HFF-Myc (cell line): ENCODE measurements at regions not wholly inside any gene's neighbourhood (a gene's known extent, or its start where the extent isn't known, plus 50 kb on each side); places are given as distances from the start of the nearest gene placed in this dataset.

Experiments used
- DNase-seq: peaks from one replicate; pipeline ENCODE4 v3.0.0-alpha.2; 2011; ENCODE audit warnings: low read depth; ENCODE audit errors: extremely low read depth
- H3K4me3 ChIP-seq: replicated peaks from 2 replicates; pipeline ENCODE4 v1.5.1; 2011; ENCODE audit warnings: low read depth, mild to moderate bottlenecking, control low read depth, low read length
- TF ChIP-seq, protein P1 (sequence below): IDR thresholded peaks from 2 replicates; pipeline ENCODE4 v1.5.1; 2012; ENCODE audit warnings: mild to moderate bottlenecking, low read depth, low read length, control low read depth; ENCODE audit errors: missing control alignments

DNA sequence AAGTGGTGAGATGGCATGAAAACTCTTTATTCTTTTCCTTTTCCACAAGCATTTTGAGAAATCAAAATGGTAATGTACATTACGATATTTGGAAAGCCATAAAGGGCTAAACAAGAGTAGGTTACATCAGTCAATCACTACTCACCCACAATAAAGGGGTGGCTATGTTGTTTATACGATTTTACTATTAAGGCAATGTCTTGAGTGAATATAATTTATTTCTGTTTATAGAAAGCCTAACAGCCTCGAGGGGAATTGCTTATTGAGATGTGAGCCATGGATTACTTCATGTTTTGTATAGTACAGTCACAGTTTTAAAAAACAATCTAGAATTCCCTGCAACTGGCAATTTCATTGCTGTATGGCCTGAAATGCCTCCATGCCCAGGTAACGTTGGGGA, 237.5 kb upstream of the RBBP8 start:
- DNase-seq = no peak
- TF ChIP-seq, protein P1, sequence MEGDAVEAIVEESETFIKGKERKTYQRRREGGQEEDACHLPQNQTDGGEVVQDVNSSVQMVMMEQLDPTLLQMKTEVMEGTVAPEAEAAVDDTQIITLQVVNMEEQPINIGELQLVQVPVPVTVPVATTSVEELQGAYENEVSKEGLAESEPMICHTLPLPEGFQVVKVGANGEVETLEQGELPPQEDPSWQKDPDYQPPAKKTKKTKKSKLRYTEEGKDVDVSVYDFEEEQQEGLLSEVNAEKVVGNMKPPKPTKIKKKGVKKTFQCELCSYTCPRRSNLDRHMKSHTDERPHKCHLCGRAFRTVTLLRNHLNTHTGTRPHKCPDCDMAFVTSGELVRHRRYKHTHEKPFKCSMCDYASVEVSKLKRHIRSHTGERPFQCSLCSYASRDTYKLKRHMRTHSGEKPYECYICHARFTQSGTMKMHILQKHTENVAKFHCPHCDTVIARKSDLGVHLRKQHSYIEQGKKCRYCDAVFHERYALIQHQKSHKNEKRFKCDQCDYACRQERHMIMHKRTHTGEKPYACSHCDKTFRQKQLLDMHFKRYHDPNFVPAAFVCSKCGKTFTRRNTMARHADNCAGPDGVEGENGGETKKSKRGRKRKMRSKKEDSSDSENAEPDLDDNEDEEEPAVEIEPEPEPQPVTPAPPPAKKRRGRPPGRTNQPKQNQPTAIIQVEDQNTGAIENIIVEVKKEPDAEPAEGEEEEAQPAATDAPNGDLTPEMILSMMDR = no peak
- H3K4me3 ChIP-seq = no peak overlapping the region

- TF ChIP-seq, protein P1 = no peak
These were observed 235.6 kb upstream of the RBBP8 start for GRCh38 chr18:22697561-22697960.

DNA sequence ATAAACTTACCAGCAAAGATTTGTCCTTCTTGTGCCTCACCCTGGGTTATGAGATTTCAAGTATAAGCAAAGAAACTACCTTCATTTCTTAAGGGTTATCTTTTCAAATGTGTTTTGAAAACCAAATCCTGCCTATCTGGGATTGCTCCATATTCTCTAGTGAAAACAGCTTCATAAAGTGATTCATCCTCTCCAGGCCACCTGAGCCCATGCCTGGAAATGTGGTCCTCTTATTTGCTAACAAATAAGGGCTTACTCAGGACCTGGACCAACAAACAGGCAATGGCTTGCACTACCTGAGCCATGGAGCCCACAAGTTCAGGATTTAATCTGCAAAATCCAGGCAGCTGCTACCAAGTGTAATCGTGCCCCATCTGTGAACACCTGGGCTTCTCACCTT, 234.4 kb upstream of the RBBP8 start:
- TF ChIP-seq, protein P1 = no peak
- DNase-seq = no peak
- no peak overlapping the region for H3K4me3 ChIP-seq

More at GRCh38 chr18:22697561-22697960, 235.6 kb upstream of the RBBP8 start:
- no peak overlapping the region for H3K4me3 ChIP-seq
- DNase-seq = no peak

DNA sequence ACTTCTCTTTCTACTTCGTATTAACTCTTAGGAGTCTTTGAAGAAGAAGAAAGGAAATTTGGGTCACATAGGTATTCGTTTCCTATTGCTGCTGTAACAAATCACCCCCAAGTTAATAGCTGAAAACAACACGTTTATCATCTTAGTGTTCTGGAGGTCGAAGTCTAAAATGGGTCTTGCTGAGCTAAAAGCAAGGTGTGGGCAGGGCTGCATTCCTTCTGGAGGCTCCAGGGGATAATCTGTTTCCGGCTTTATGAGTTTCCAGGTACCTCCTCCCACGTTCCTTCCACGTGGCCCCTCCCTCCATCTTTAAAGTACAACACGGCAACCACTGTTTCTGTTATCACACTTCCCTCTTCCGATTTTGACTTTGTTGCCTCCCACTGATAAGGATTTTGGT, 233.5 kb upstream of the RBBP8 start:
- H3K4me3 ChIP-seq = no peak overlapping the region
- TF ChIP-seq, protein P1 = no peak
- no peak for DNase-seq

- TF ChIP-seq, protein P1 = no peak
- no peak overlapping the region for H3K4me3 ChIP-seq
- DNase-seq = no peak
These were observed 232.2 kb upstream of the RBBP8 start for GRCh38 chr18:22700920-22701319.

DNA sequence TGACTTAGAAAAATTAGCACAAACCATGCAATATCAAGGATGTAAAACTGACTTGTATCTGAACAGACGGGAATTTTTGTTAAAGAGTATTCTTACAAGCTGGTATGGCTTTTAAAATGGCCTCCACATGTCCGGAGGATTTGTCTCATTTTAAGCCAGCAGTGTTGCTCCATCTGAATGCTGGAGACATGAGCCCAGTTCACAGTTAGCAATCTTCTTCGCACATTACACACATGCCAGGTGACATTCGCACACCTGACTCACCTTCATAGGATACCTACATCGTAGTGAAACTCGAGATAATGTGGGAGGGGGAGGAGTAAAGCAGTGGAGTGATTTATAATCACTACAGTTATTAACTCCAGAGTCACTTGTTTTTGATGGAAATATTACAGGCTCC, 231.8 kb upstream of the RBBP8 start:
- TF ChIP-seq, protein P1 = no peak
- no peak for DNase-seq
- no peak overlapping the region for H3K4me3 ChIP-seq

- H3K4me3 ChIP-seq = no peak overlapping the region
- TF ChIP-seq, protein P1 = no peak
- no peak for DNase-seq
These were observed 231.3 kb upstream of the RBBP8 start for GRCh38 chr18:22701795-22702194.
